IPS-18a (cell line): ENCODE measurements at regions not wholly inside any gene's neighbourhood (a gene's known extent, or its start where the extent isn't known, plus 50 kb on each side); places are given as distances from the start of the nearest gene placed in this dataset.

ENCODE experiments used
- H3K27ac ChIP-seq: one replicate; pipeline ENCODE4 v1.5.1; 2013; ENCODE audit warnings: low read length
- H3K27me3 ChIP-seq: one replicate; pipeline ENCODE4 v1.6.1; 2013; ENCODE audit warnings: mild to moderate bottlenecking, low read length; ENCODE audit not compliant: control insufficient read depth, insufficient read depth
- H3K36me3 ChIP-seq: one replicate; pipeline ENCODE4 v1.6.1; 2013; ENCODE audit warnings: low read depth, low read length; ENCODE audit not compliant: control insufficient read depth
- H3K4me1 ChIP-seq: one replicate; pipeline ENCODE4 v1.6.1; 2013; ENCODE audit warnings: low read depth, low read length; ENCODE audit not compliant: control insufficient read depth
- H3K4me3 ChIP-seq: one replicate; pipeline ENCODE4 v1.5.1; 2013; ENCODE audit warnings: low read length
- H3K9ac ChIP-seq: one replicate; pipeline ENCODE4 v1.6.1; 2013; ENCODE audit warnings: mild to moderate bottlenecking, low read length, moderate library complexity
- H3K9me3 ChIP-seq: one replicate; pipeline ENCODE4 v1.6.1; 2013; ENCODE audit warnings: low read depth, low read length; ENCODE audit not compliant: control insufficient read depth

DNA sequence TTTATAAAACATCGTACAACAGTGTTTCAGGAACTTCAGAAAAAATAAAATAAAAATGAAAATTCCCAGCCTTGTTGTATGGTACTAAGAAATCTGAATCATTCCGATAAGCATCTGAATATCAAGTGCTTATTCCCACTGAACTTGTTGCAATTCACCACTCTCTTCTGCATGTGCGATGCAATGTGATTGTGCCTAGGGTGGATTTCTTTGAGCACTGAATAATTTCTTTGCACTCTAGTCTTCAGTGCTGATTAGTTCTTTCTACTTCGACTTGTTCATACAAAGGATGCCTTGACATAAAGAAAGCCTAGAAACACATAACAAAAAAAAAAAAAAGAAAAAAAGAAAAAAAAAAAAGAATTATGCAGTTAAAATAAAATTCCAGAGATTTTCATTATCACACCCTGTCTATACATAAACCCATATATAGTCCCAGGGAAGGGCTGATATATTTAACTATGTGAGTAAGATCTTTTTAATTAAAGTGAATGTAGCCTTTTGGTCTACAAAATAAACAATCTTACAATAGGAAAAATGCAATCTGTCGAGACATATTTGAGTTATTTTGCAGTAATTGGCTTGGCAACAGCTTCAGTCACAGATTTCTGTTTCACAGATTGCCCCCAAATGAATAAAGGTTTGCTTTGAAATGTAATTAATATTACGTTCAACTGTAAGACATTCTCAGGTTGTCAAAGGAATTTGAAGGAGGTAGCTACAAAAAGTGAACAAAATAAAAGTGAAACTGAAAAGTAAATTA lies 1118.9 kb upstream of the CELF2 start:
- Histone ChIP-seq H3K27ac (no peak overlapping the region), H3K9ac (no peak overlapping the region), H3K4me3 (no peak overlapping the region), H3K36me3 (no peaks in the 10 kb centered on the region), H3K9me3 (no peaks in the 10 kb centered on the region), H3K4me1 (no peaks in the 10 kb centered on the region), H3K27me3 (no peaks in the 10 kb centered on the region)

GRCh38 chr10:9900751-9901150 lies 1116.9 kb upstream of the CELF2 start:
- Histone ChIP-seq H3K27ac (no peak overlapping the region), H3K4me1 (no peaks in the 10 kb centered on the region), H3K9ac (no peak overlapping the region), H3K4me3 (no peak overlapping the region), H3K36me3 (no peaks in the 10 kb centered on the region), H3K9me3 (no peaks in the 10 kb centered on the region), H3K27me3 (no peaks in the 10 kb centered on the region)

- no peak overlapping the region for H3K27ac ChIP-seq
- no peak overlapping the region for H3K4me3 ChIP-seq
- no peaks in the 10 kb centered on the region for H3K27me3 ChIP-seq
- H3K9ac ChIP-seq: no peak overlapping the region
- H3K4me1 ChIP-seq: no peaks in the 10 kb centered on the region
- no peaks in the 10 kb centered on the region for H3K9me3 ChIP-seq
- H3K36me3 ChIP-seq: no peaks in the 10 kb centered on the region
Measured at GRCh38 chr10:9901971-9902370, 1115.7 kb upstream of the CELF2 start.

DNA sequence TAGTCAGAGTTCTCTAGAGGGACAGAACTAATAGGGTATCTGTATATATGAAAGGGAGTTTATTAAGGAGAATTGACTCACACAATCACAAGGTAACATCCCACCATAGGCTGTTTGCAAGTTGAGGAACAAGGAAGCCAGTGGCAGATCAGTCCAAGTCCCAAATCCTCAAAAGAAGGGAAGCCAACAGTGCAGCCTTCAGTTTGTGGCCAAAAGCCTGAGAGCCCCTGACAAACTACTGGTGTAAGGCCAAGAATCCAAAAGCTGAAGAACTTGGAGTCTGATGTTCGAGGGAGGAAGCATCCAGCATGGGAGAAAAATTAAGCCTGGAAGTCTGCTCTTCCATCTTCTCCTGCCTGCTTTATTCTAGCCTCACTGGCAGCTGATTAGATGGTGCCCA lies 1107.2 kb upstream of the CELF2 start:
- H3K27ac ChIP-seq: no peak overlapping the region
- H3K27me3 ChIP-seq: no peaks in the 10 kb centered on the region
- H3K4me3 ChIP-seq: no peak overlapping the region
- H3K9me3 ChIP-seq: no peaks in the 10 kb centered on the region
- H3K9ac ChIP-seq: no peak overlapping the region
- peaks cover 7% of the 10 kb centered on the region for H3K4me1 ChIP-seq
- no peaks in the 10 kb centered on the region for H3K36me3 ChIP-seq

- H3K4me3 ChIP-seq: no peak overlapping the region
- H3K27ac ChIP-seq: no peak overlapping the region
- no peaks in the 10 kb centered on the region for H3K27me3 ChIP-seq
- no peaks in the 10 kb centered on the region for H3K9me3 ChIP-seq
- H3K36me3 ChIP-seq: no peaks in the 10 kb centered on the region
- no peak overlapping the region for H3K9ac ChIP-seq
- peaks cover 7% of the 10 kb centered on the region for H3K4me1 ChIP-seq
Measured at GRCh38 chr10:9911488-9911887, 1106.2 kb upstream of the CELF2 start.

DNA sequence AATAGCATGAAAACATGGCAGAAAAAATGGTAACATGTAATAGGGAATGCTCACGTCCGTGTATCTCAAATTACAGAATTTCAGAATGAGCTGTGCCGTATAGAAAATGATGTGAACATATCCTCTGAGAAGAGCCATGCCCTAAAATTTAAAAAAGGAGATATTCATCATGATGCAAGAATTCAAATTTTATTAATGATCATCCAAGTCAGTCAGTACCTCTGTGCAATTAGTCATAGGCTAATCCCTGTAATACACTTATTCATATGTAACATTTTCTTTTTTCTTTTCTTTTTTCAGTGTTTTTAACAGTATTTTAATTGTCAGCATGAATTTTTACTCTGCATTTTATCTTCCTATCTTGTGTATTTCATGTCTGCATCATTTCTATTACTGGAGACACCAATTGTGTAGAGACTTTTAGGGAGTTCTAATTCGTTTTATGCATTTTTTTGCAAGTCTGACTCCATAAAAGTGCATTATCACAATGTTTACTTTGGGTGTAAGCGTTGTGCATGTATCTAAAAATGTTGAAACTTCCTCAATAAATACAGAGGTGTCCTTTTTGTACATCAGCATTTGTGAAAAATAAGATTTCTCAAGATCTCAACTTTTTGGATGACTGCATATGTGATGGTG lies 1103.7 kb upstream of the CELF2 start:
- no peak overlapping the region for H3K9ac ChIP-seq
- H3K4me1 ChIP-seq: peaks cover 7% of the 10 kb centered on the region
- no peak overlapping the region for H3K27ac ChIP-seq
- no peaks in the 10 kb centered on the region for H3K36me3 ChIP-seq
- H3K9me3 ChIP-seq: no peaks in the 10 kb centered on the region
- no peak overlapping the region for H3K4me3 ChIP-seq
- no peaks in the 10 kb centered on the region for H3K27me3 ChIP-seq

- no peaks in the 10 kb centered on the region for H3K9me3 ChIP-seq
- H3K4me1 ChIP-seq: no peaks in the 10 kb centered on the region
- H3K4me3 ChIP-seq: no peak overlapping the region
- H3K36me3 ChIP-seq: no peaks in the 10 kb centered on the region
- H3K27ac ChIP-seq: no peak overlapping the region
- H3K9ac ChIP-seq: no peak overlapping the region
- H3K27me3 ChIP-seq: no peaks in the 10 kb centered on the region
Measured at GRCh38 chr10:9921544-9921943, 1096.1 kb upstream of the CELF2 start.

GRCh38 chr10:9922126-9922870 lies 1095.4 kb upstream of the CELF2 start:
- H3K4me3 ChIP-seq: no peak overlapping the region
- H3K9ac ChIP-seq: no peak overlapping the region
- no peaks in the 10 kb centered on the region for H3K4me1 ChIP-seq
- no peaks in the 10 kb centered on the region for H3K9me3 ChIP-seq
- no peaks in the 10 kb centered on the region for H3K27me3 ChIP-seq
- H3K27ac ChIP-seq: no peak overlapping the region
- no peaks in the 10 kb centered on the region for H3K36me3 ChIP-seq

- no peaks in the 10 kb centered on the region for H3K9me3 ChIP-seq
- H3K4me1 ChIP-seq: no peaks in the 10 kb centered on the region
- H3K27me3 ChIP-seq: no peaks in the 10 kb centered on the region
- no peak overlapping the region for H3K4me3 ChIP-seq
- no peaks in the 10 kb centered on the region for H3K36me3 ChIP-seq
- no peak overlapping the region for H3K9ac ChIP-seq
- no peak overlapping the region for H3K27ac ChIP-seq
Measured at GRCh38 chr10:9926003-9926402, 1091.7 kb upstream of the CELF2 start.

- H3K27me3 ChIP-seq: no peaks in the 10 kb centered on the region
- no peak overlapping the region for H3K4me3 ChIP-seq
- no peaks in the 10 kb centered on the region for H3K36me3 ChIP-seq
- no peaks in the 10 kb centered on the region for H3K9me3 ChIP-seq
- no peak overlapping the region for H3K9ac ChIP-seq
- H3K27ac ChIP-seq: no peak overlapping the region
- H3K4me1 ChIP-seq: no peaks in the 10 kb centered on the region
Measured at GRCh38 chr10:9926881-9927280, 1090.8 kb upstream of the CELF2 start.

DNA sequence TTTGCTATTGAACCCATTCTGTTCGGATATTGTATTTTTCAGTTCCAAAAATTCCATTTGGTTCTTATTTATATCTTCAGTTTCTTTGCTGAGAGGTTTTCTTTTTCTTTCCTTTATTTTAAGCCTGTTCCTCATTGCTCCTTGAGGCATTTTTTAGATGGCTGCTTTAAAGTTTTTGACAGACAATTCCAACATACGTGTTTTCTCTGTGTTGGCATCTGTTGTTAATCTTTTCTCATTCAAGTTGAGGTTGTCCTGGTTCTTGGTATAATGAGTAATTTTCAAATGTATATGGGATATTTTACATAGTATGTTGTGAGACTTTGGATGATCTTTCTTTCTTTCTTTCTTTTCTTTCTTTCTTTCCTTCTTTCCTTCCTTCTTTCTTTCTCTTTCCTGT lies 1078.0 kb upstream of the CELF2 start:
- no peaks in the 10 kb centered on the region for H3K9me3 ChIP-seq
- no peak overlapping the region for H3K27ac ChIP-seq
- no peaks in the 10 kb centered on the region for H3K4me1 ChIP-seq
- H3K9ac ChIP-seq: no peak overlapping the region
- H3K4me3 ChIP-seq: no peak overlapping the region
- no peaks in the 10 kb centered on the region for H3K27me3 ChIP-seq
- H3K36me3 ChIP-seq: no peaks in the 10 kb centered on the region
